OCI-LY7 (cell line): ENCODE measurements at regions not wholly inside any gene's neighbourhood (a gene's known extent, or its start where the extent isn't known, plus 50 kb on each side); places are given as distances from the start of the nearest gene placed in this dataset.

Experiments used
- BruUV-seq: library from RNA; stranded (reverse); fragments of 400-500 nt; replicated peaks from 2 replicates; lab custom pipeline; 2021; lab: Mats Ljungman, UMichigan
- CTCF ChIA-PET: fragments of 300-600 bp; sonication (Branson Sonifier 250); formaldehyde crosslinking; loops from one replicate; lab custom pipeline; 2022; ENCODE audit warnings: antibody characterized with exemption; ENCODE audit not compliant: unreplicated experiment; lab: Charles Lee
- POLR2A ChIA-PET: fragments of 300-600 bp; sonication (Branson Sonifier 250); formaldehyde crosslinking; loops from one replicate; lab custom pipeline; 2022; ENCODE audit warnings: antibody characterized with exemption; lab: Charles Lee
- DNase-seq: peaks from one replicate; pipeline ENCODE4 v3.0.0-alpha.2; 2015; ENCODE audit warnings: low spot score
- H2AFZ ChIP-seq: fragments of 200-600 bp; sonication (generic), shearing (Covaris generic); 2 replicates; pipeline ENCODE4 v1.6.1; 2014; ENCODE audit warnings: mild to moderate bottlenecking, antibody characterized with exemption, low read length, moderate library complexity
- H3K27ac ChIP-seq: fragments of 200-600 bp; sonication (generic); 2 replicates; pipeline ENCODE4 v1.5.1; 2014; ENCODE audit warnings: mixed run types, low read depth, mild to moderate bottlenecking, moderate library complexity, low read length, inconsistent platforms; ENCODE audit not compliant: poor library complexity, severe bottlenecking
- H3K36me3 ChIP-seq: fragments of 200-600 bp; sonication (generic); 2 replicates; pipeline ENCODE4 v1.6.1; 2014; ENCODE audit warnings: mild to moderate bottlenecking, antibody characterized with exemption, low read length, moderate library complexity, mixed read lengths; ENCODE audit not compliant: insufficient read depth
- H3K4me1 ChIP-seq: fragments of 200-600 bp; sonication (generic); 2 replicates; pipeline ENCODE4 v1.5.1; 2014; ENCODE audit warnings: mild to moderate bottlenecking, low read length; ENCODE audit not compliant: insufficient read depth, poor library complexity, severe bottlenecking
- H3K4me2 ChIP-seq: fragments of 200-600 bp; sonication (generic); 2 replicates; pipeline ENCODE4 v1.6.1; 2014; ENCODE audit warnings: mild to moderate bottlenecking, low read length
- H3K4me3 ChIP-seq: fragments of 200-600 bp; sonication (generic); 2 replicates; pipeline ENCODE4 v1.5.1; 2014; ENCODE audit warnings: mild to moderate bottlenecking, low read depth, low read length; ENCODE audit not compliant: poor library complexity, severe bottlenecking
- H3K79me2 ChIP-seq: fragments of 200-600 bp; sonication (generic); 2 replicates; pipeline ENCODE4 v1.6.1; 2016; ENCODE audit warnings: low read depth, mild to moderate bottlenecking, low read length, moderate library complexity, mixed read lengths; ENCODE audit not compliant: insufficient read depth
- H3K9me2 ChIP-seq: fragments of 200-600 bp; sonication (generic); 2 replicates; pipeline ENCODE4 v1.6.1; 2016; ENCODE audit warnings: mild to moderate bottlenecking, low read length, mixed read lengths; ENCODE audit not compliant: insufficient read depth
- H3K9me3 ChIP-seq: fragments of 200-600 bp; sonication (generic); 2 replicates; pipeline ENCODE4 v1.6.1; 2014; ENCODE audit warnings: mild to moderate bottlenecking, mixed run types, low read length, mixed read lengths
- H4K20me1 ChIP-seq: fragments of 200-600 bp; sonication (generic); 2 replicates; pipeline ENCODE4 v1.6.1; 2014; ENCODE audit warnings: mild to moderate bottlenecking, antibody characterized with exemption, low read length, moderate library complexity, mixed read lengths; ENCODE audit not compliant: insufficient read depth
- EZH2phosphoT487 ChIP-seq: fragments of 200-600 bp; sonication (generic); IDR thresholded peaks from 2 replicates; pipeline ENCODE4 v1.6.1; 2018; ENCODE audit warnings: low read depth, borderline replicate concordance, mild to moderate bottlenecking, mixed run types, antibody characterized with exemption, low read length, moderate library complexity, mixed read lengths
- intact Hi-C: fragments of 100-400 bp; cut with micrococcal nuclease; formaldehyde crosslinking; loops from one replicate; pipeline ENCODE4 v1.10.0; 2022; ENCODE audit not compliant: unreplicated experiment
- TF ChIP-seq, protein P1 (sequence below): fragments of 200-600 bp; sonication (generic); conservative IDR thresholded peaks from 2 replicates; pipeline ENCODE4 v1.5.1; 2014; ENCODE audit warnings: mild to moderate bottlenecking, antibody characterized with exemption, low read length, moderate library complexity, mixed read lengths

DNA sequence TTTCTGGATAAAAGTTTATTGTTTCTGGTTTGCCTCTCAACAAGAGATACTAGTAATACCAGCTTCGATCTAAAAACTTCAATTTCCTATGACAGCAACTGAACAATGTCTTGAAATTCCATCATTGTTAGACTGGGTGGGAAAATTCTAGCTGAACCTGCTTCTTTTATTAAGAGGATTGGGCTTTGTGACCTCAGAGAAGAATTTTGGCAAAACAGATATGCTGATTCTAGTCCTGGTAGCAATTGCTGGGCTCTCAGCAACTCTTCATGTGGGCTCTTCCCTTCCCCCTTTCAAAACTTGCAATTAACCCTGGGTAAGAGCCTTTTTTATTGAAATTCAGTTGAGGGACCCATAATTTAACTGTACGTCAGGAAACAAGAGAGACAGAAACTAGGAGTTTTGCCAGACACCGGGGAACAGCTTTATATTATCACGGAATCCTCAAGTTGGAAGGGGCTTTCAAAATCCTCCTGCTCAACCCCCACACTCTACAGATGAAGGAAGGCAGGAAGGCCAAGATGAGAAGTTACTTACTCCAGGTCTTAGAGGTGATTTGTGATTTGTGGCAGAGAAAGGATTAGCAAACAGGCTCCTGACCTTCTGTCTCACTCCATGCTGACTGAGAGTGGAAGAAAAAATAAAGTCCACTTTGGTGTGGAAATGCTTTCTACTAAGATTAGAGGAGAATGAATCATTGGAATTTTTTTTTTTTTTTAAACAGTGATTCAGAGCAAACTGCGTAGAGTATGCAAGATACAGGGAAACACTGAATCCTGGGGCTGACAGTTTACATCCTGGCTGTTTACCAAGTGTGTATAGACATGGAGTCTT is 239.0 kb upstream of the ATP2B1 start:
- Histone ChIP-seq H3K36me3 (no peaks in the 10 kb centered on the region), H3K4me2 (no peak overlapping the region), H3K9me3 (no peaks in the 10 kb centered on the region; the same call in 1 of the 2 replicates), H2AFZ (peak overlapping the region; percentile 1; the same call in 1 of the 2 replicates), H4K20me1 (no peaks in the 10 kb centered on the region), H3K9me2 (no peaks in the 10 kb centered on the region), H3K79me2 (no peaks in the 10 kb centered on the region), H3K27ac (no peak overlapping the region), H3K4me1 (peaks cover 17% of the 10 kb centered on the region), H3K4me3 (no peak overlapping the region)
- intact Hi-C loops: no loop called here
- CTCF ChIA-PET: no interaction called here
- BruUV-seq: no TSS peak
- no peak for DNase-seq
- TF ChIP-seq, protein P1, sequence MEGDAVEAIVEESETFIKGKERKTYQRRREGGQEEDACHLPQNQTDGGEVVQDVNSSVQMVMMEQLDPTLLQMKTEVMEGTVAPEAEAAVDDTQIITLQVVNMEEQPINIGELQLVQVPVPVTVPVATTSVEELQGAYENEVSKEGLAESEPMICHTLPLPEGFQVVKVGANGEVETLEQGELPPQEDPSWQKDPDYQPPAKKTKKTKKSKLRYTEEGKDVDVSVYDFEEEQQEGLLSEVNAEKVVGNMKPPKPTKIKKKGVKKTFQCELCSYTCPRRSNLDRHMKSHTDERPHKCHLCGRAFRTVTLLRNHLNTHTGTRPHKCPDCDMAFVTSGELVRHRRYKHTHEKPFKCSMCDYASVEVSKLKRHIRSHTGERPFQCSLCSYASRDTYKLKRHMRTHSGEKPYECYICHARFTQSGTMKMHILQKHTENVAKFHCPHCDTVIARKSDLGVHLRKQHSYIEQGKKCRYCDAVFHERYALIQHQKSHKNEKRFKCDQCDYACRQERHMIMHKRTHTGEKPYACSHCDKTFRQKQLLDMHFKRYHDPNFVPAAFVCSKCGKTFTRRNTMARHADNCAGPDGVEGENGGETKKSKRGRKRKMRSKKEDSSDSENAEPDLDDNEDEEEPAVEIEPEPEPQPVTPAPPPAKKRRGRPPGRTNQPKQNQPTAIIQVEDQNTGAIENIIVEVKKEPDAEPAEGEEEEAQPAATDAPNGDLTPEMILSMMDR: no peak
- TF ChIP-seq EZH2phosphoT487: no peak
- POLR2A ChIA-PET: interaction anchor here (0.7 to 2.0 kb wide), 5 partner anchors 12 to 135 kb away, joined by 3 to 6 read pairs (median 4); no protein-coding TSS in a partner anchor

DNA sequence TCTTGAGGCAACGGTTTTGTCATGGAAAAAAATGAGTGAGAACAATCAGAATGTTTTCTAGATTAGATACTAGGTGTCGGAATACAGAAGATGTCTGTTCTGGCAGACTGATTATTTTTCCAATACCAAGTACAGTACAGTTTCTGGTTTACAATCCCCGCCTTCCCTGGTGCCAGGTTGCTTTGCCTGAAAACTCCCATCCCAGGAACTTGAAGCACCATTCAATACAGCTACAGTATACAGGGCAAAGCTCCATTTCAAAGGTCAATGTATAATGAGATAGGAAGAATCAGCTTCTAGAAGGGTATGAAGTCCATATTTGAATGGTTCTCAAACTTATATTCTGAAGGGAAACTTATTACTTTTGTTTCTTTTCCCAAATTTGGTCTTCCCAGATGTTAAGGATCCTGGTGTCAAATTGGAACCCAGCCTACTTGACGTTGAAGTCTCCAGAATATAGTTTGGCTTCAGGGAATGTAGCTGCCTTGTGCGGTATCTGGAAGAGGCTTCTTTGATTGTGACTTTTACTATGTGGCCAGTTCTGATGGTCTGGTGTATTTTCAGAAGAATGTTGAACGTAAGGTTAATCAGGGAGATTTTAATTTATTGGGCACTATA is 238.0 kb upstream of the ATP2B1 start:
- intact Hi-C loops: no loop called here
- CTCF ChIA-PET: no interaction called here
- peaks cover 17% of the 10 kb centered on the region for H3K4me1 ChIP-seq

More for the DNA sequence above, 238.0 kb upstream of the ATP2B1 start:
- no peaks in the 10 kb centered on the region; the same call in 1 of the 2 replicates for H3K9me3 ChIP-seq
- BruUV-seq: no TSS peak
- no peak overlapping the region for H2AFZ ChIP-seq
- no peak overlapping the region for H3K4me3 ChIP-seq
- no peaks in the 10 kb centered on the region for H3K79me2 ChIP-seq
- POLR2A ChIA-PET: interaction anchor here (1.4 kb wide), 1 partner anchor 19 kb away, joined by 6 read pairs; no protein-coding TSS in a partner anchor
- H3K27ac ChIP-seq: no peak overlapping the region
- DNase-seq: no peak
- no peaks in the 10 kb centered on the region for H3K36me3 ChIP-seq
- no peaks in the 10 kb centered on the region for H4K20me1 ChIP-seq
- no peak for TF ChIP-seq EZH2phosphoT487
- TF ChIP-seq, protein P1: no peak
- no peaks in the 10 kb centered on the region for H3K9me2 ChIP-seq
- no peak overlapping the region for H3K4me2 ChIP-seq
